ENCODE measurements at regions not wholly inside any gene's neighbourhood (a gene's known extent, or its start where the extent isn't known, plus 50 kb on each side); places are given as distances from the start of the nearest gene placed in this dataset.

- TF ChIP-seq CTCF (IDR thresholded peaks at IDR 0.05), result no peak
Observed at GRCh38 chr4:78722320-78722719, 53.8 kb upstream of the BMP2K start.

GRCh38 chr4:78722878-78723277 lies 53.3 kb upstream of the BMP2K start:
- no peak for TF ChIP-seq CTCF (IDR thresholded peaks at IDR 0.05)
